Prostate gland (tissue), 2 donors: ENCODE measurements at regions not wholly inside any gene's neighbourhood (a gene's known extent, or its start where the extent isn't known, plus 50 kb on each side); places are given as distances from the start of the nearest gene placed in this dataset.

ENCODE experiments used
- CTCF ChIP-seq, 4 experiments: fragments of 200-600 bp in 2 of 4; fragments of 450-650 bp in 2 of 4; sonication (generic) in 2 of 4; IDR thresholded peaks; 1 replicate in 3 of 4; 2 replicates in 1 of 4; pipeline ENCODE4 v1.5.1; 2016 to 2019; ENCODE audit warnings: antibody characterized with exemption in 4 of 4, mild to moderate bottlenecking in 2 of 4, moderate library complexity in 2 of 4
- POLR2A ChIP-seq: fragments of 450-650 bp; IDR thresholded peaks from one replicate; pipeline ENCODE4 v1.6.1; 2016; ENCODE audit warnings: antibody characterized with exemption, mild to moderate bottlenecking
- POLR2AphosphoS5 ChIP-seq: sonication (generic); formaldehyde crosslinking; IDR thresholded peaks from one replicate; pipeline ENCODE4 v1.6.1; 2017; ENCODE audit warnings: antibody characterized with exemption

DNA sequence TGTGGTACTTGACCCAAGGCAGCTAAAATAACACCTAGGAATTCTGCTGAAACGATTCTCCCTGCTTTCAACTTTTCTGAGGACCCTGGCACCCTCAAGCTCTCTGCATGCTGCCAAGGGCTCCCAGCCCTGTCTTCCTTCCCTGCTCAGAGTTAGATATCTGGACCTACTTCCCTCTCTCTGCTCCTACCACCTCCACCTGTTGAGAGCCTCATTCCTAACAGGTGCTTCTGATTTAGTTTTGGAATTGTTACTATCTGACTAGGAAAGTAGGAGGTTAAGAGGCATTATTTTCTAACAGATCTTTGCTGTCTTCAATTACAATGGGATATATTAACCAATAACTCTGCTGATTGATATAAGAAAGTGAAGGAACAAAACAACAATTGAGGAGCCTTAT lies 253.8 kb downstream of the FZD1 start:
- TF ChIP-seq CTCF (IDR thresholded peaks at IDR 0.05) (no peak), POLR2A (no peak), POLR2AphosphoS5 (no peak)
